HUES6 (cell line): ENCODE measurements at regions not wholly inside any gene's neighbourhood (a gene's known extent, or its start where the extent isn't known, plus 50 kb on each side); places are given as distances from the start of the nearest gene placed in this dataset.

ENCODE experiments used
- H3K27ac ChIP-seq: 2 replicates; pipeline ENCODE4 v1.7.0; 2013; ENCODE audit warnings: low read depth, mild to moderate bottlenecking, low read length, inconsistent platforms
- H3K27me3 ChIP-seq: 2 replicates; pipeline ENCODE4 v1.6.1; 2013; ENCODE audit warnings: low read length; ENCODE audit not compliant: control insufficient read depth, insufficient read depth
- H3K36me3 ChIP-seq: 2 replicates; pipeline ENCODE4 v1.6.1; 2013; ENCODE audit warnings: low read length; ENCODE audit not compliant: control insufficient read depth, insufficient read depth
- H3K4me1 ChIP-seq: 2 replicates; pipeline ENCODE4 v1.6.1; 2013; ENCODE audit warnings: low read length; ENCODE audit not compliant: control insufficient read depth, insufficient read depth
- H3K4me3 ChIP-seq: 2 replicates; pipeline ENCODE4 v1.5.1; 2013; ENCODE audit warnings: low read depth, low read length
- H3K9ac ChIP-seq: one replicate; pipeline ENCODE4 v1.6.1; 2013; ENCODE audit warnings: mild to moderate bottlenecking, low read length
- H3K9me3 ChIP-seq: 2 replicates; pipeline ENCODE4 v1.6.1; 2013; ENCODE audit warnings: low read depth, low read length; ENCODE audit not compliant: control insufficient read depth, insufficient read depth

DNA sequence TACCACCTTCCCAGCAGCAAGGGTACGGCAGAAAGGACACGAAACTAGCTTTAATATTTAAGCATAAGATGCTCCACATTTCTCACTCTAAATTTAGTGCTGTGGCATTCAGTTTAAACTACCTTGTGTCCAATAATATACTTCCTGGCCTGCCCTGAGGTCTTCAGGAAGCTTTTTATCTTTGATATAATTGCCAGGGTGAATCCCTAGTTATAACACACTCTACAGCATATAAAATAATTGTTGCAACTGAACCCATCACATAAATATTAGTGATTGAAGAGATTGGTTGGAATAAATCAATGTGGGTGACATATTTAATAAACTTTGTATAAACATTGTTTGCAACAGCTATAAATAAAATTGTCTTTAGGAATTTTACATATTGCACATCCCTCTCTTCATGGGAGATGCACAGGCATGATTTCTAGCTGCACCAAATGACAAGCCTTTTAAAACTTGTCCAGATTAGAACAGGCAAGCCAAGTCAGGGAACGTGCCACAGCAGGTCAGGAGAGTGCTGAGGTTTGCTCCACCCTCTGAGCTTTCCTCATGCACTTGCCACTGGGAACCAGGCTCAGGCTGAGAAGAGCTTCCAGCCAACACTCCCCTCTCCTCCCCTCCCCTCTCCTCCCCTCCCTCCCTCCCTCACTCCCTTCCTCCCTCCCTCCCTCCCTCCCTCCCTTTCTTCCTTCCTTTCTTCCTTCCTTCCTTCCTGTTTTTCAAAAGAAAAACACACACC, 623.2 kb upstream of the PKN2 start:
- Histone ChIP-seq H3K27ac (no peak overlapping the region), H3K9ac (no peak overlapping the region)

DNA sequence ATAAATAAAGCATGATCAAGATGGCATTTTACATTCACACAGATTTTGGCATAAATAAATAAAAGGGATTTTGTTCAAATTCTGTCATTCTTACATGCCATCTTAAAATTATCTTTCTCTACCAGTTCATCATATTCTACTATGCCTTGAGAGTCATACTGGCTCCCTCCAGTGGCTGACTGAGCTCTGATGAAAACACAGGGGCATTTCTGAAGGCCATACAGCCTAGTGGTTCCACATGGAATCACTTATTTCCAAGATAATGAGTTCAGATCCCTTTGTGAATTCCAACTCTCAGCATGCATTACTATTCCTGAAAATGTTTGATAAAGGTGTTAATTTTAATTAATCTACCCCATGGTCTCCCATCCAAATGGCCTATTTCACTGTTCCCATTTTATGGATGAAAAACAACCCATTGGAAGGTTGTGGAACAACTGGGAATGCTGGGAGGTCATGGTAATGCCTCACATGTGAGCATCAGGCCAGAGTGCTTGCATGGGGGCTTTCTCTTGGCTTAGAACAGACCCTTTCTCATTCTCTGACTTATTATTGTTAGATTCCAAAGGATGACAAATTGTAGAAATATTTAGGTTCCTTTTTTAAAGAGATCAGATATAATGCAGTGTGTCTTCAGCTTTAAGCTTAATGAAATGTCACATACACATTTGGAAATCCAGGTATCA, 622.4 kb upstream of the PKN2 start:
- Histone ChIP-seq H3K9ac (no peak overlapping the region), H3K9me3 (no peaks in the 10 kb centered on the region), H3K4me3 (no peak overlapping the region), H3K27ac (no peak overlapping the region), H3K36me3 (no peaks in the 10 kb centered on the region), H3K27me3 (no peaks in the 10 kb centered on the region), H3K4me1 (no peaks in the 10 kb centered on the region)

More for the DNA sequence above, 623.2 kb upstream of the PKN2 start:
- Histone ChIP-seq H3K4me3 (no peak overlapping the region), H3K9me3 (no peaks in the 10 kb centered on the region), H3K36me3 (no peaks in the 10 kb centered on the region), H3K4me1 (no peaks in the 10 kb centered on the region), H3K27me3 (no peaks in the 10 kb centered on the region)

DNA sequence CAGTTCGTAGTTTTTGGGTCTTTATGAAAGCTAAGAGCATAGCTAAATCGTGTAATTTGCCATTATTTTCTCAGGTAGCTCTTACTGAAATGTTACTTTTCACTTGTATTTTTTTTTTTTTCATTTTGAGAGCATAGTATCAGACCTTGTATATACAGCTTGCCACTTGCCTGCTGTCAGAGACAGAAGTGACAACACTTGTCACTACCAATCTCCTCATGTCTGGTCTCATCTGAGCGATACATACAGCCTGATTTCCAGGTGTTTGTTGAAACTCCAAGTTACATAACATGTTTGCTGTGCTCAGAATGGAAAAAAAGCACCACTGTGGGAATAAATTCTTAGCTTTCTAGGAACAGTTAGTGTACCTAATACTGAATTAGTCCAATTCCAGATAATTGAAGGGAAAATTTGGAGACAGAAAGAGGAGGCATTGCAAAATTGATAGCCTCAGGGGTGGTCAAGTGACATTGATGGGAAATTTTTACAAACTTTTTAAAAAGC, 621.4 kb upstream of the PKN2 start:
- no peaks in the 10 kb centered on the region for H3K27me3 ChIP-seq
- H3K9me3 ChIP-seq: no peaks in the 10 kb centered on the region
- no peaks in the 10 kb centered on the region for H3K4me1 ChIP-seq
- no peak overlapping the region for H3K4me3 ChIP-seq
- H3K36me3 ChIP-seq: no peaks in the 10 kb centered on the region
- no peak overlapping the region for H3K27ac ChIP-seq
- H3K9ac ChIP-seq: no peak overlapping the region

DNA sequence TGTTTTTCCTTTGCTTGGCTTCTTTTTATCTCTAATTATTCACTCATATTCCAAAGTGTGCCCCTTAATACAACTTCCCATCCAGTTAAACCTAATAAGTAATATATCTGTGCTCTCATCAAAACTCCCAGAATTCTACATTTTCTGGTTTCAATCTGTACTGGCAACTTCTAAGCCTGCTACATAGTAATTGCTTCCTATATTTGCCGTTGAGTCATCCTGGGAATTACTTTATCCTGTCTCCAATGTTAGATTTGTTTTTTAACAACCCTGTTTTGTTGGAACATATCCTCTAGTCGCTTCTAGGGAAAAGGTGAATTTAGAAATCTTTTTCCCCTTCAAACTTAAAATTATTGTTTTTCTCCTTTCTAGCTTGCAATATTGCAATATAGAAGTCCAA, 620.5 kb upstream of the PKN2 start:
- Histone ChIP-seq H3K9me3 (no peaks in the 10 kb centered on the region), H3K27ac (no peak overlapping the region), H3K4me3 (no peak overlapping the region), H3K9ac (no peak overlapping the region), H3K4me1 (no peaks in the 10 kb centered on the region), H3K27me3 (no peaks in the 10 kb centered on the region), H3K36me3 (no peaks in the 10 kb centered on the region)

DNA sequence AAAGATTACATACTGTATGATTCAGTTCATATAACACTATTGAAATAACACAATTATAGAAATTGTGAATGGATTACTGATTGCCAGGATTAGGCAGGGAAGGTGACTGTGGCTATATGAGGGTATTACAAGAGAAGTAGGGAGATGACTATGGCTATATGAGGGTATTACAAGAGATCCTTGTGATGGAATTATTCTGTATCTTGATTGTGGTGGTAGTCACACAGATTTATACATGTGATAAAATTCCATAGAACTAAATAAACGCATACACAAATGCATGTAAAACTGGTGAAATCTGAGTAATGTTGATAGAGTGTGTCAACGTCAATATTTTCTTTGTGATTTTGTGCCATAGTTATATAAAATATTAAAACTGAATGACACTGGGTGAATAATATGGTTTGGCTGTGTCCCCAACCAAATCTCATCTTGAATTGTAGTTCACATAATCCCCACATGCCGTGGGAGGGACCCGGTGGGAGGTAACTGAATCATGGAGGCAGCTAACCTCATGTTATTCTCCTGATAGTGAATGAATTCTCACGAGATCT, 615.6 kb upstream of the PKN2 start:
- no peaks in the 10 kb centered on the region for H3K9me3 ChIP-seq
- H3K4me1 ChIP-seq: no peaks in the 10 kb centered on the region
- no peak overlapping the region for H3K27ac ChIP-seq
- H3K36me3 ChIP-seq: no peaks in the 10 kb centered on the region
- H3K9ac ChIP-seq: no peak overlapping the region
- H3K27me3 ChIP-seq: no peaks in the 10 kb centered on the region
- H3K4me3 ChIP-seq: no peak overlapping the region

DNA sequence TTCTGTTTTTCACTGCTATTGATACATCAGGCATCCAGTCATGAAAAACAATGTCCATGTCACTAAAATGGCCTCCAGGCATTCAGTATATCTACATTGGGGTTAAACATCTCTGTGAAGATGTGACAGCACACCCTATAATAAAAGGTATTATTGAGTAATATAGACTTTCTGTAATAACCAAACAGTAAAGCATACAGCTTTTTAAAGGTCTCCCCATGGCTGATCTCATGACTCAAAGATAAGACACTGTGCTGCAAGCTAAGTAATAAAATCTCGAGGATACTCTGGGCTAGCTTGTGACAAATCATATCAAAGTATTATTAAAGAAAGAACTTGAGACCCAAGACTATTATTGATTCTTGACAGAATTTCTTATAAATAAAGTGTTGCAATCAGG, 613.1 kb upstream of the PKN2 start:
- Histone ChIP-seq H3K27ac (no peak overlapping the region), H3K9ac (no peak overlapping the region), H3K27me3 (no peaks in the 10 kb centered on the region), H3K4me3 (no peak overlapping the region), H3K4me1 (no peaks in the 10 kb centered on the region), H3K36me3 (no peaks in the 10 kb centered on the region), H3K9me3 (no peaks in the 10 kb centered on the region)

DNA sequence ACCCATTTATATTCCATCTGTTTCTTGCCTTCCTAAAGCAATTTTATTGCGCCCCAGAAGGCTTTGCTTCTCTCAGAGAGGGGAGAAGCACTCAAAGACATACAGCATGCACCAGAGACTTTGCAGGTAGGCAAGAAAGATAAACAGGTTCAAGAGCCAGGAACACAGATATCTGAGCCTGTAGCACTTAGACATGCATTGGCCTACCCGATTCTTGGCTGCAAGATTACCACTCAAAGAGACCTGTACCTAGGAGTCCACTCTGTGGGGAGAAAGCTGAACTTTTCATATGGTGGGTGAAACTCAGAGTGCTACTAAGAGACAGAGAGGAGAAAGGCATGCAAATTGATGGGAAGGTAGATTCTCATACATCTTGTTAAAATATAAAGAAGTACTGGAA, 609.4 kb upstream of the PKN2 start:
- H3K9me3 ChIP-seq: no peaks in the 10 kb centered on the region
- H3K4me3 ChIP-seq: no peak overlapping the region
- no peak overlapping the region for H3K9ac ChIP-seq
- H3K27ac ChIP-seq: no peak overlapping the region
- H3K36me3 ChIP-seq: no peaks in the 10 kb centered on the region
- no peaks in the 10 kb centered on the region for H3K27me3 ChIP-seq
- H3K4me1 ChIP-seq: no peaks in the 10 kb centered on the region

DNA sequence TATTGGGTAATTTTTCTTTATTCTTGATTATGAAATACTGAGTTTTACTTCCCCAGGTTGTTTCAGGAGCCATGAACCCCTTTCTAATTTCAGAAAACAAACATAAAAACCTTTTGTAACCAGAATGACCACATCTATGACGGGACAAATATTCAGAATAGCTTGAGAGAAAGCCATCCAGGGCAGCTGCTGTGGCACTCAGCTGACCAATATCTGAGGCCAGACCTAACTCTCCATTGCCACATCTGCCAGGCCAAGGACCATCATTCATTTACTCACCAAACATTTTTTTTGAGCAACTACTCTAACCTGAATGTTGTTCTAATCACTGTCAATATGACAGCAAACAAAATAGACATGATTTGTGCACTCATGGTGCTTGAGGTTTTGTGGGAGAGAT, 608.3 kb upstream of the PKN2 start:
- H3K36me3 ChIP-seq: no peaks in the 10 kb centered on the region
- no peak overlapping the region for H3K27ac ChIP-seq
- H3K4me3 ChIP-seq: no peak overlapping the region
- H3K9me3 ChIP-seq: no peaks in the 10 kb centered on the region
- H3K27me3 ChIP-seq: no peaks in the 10 kb centered on the region
- no peaks in the 10 kb centered on the region for H3K4me1 ChIP-seq
- no peak overlapping the region for H3K9ac ChIP-seq

DNA sequence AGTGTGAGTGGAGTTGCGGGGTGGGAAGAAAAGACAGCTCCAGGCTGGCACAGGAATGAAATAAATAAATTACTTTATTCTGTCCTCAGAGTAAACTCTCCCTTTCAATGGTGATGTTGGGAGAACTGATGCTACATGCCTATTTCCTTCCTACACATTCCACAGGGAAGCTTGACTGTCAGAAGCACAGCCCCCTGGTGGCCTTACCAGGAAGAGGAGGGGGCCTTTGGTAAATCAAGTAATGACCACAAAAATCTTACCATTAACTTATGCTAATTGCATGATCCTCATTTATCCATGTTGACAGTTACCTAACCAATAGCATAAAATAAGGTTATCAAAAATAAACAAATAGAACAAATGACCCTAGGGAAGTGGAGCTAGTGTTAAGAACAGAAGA, 605.0 kb upstream of the PKN2 start:
- H3K9ac ChIP-seq: no peak overlapping the region
- no peaks in the 10 kb centered on the region for H3K9me3 ChIP-seq
- no peaks in the 10 kb centered on the region for H3K36me3 ChIP-seq
- no peaks in the 10 kb centered on the region for H3K4me1 ChIP-seq
- no peaks in the 10 kb centered on the region for H3K27me3 ChIP-seq
- no peak overlapping the region for H3K27ac ChIP-seq
- no peak overlapping the region for H3K4me3 ChIP-seq

DNA sequence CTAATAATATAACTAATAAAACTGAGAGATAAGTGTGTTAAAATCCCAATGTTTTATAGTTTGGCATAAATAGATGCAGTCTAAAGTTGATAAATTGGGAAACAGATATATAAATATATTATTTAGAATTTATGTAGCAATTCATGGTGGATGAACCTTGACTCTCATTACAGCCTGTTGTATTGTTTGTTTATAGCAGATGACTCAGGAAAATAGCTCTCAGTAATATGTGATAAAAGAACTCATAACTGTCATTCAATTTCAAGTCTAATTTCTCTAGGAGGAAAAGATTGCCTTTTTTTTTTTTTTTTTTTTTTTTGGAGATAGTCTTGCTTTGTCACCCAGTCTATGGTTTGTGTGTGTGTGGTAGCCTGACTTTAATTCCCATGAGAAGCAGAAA, 603.2 kb upstream of the PKN2 start:
- no peaks in the 10 kb centered on the region for H3K4me1 ChIP-seq
- 0 out of 2 replicates have a peak, but pooled peaks cover 2% of the 10 kb centered on the region for H3K9me3 ChIP-seq
- H3K27me3 ChIP-seq: no peaks in the 10 kb centered on the region
- no peak overlapping the region for H3K27ac ChIP-seq
- H3K9ac ChIP-seq: no peak overlapping the region
- H3K4me3 ChIP-seq: no peak overlapping the region
- H3K36me3 ChIP-seq: no peaks in the 10 kb centered on the region

DNA sequence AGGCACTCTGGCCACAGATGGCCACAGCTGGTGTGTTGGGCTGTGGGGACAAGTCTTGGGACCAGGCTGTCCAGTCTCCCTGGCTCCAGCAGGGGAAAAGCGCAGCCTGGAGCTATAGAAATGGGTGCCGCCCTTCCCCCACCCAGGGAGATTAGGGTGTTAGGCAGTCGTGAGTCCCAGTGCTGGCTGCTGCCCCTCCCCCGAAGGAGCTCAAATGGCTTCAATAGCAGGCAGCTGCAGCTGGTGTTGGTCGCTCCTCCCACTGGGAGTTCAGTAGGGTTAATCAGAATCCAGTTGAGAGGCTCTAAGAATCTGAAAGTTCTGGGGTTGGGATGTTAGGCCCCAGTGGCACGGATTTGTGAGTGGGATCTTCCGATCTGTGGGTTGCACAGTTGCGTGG, 595.6 kb upstream of the PKN2 start:
- Histone ChIP-seq H3K27ac (no peak overlapping the region), H3K9ac (no peak overlapping the region)

More for the DNA sequence above, 595.6 kb upstream of the PKN2 start:
- Histone ChIP-seq H3K4me3 (no peak overlapping the region), H3K9me3 (0 out of 2 replicates have a peak, but pooled peaks cover 11% of the 10 kb centered on the region), H3K27me3 (no peaks in the 10 kb centered on the region), H3K36me3 (no peaks in the 10 kb centered on the region), H3K4me1 (no peaks in the 10 kb centered on the region)
